H1 (cell line): ENCODE measurements at regions not wholly inside any gene's neighbourhood (a gene's known extent, or its start where the extent isn't known, plus 50 kb on each side); places are given as distances from the start of the nearest gene placed in this dataset.

Source experiments
- CTCF ChIP-seq, 3 experiments: IDR thresholded peaks; 1 replicate in 2 of 3; 2 replicates in 1 of 3; pipeline versions ENCODE4 v1.5.1 to v1.6.1; 2011; ENCODE audit warnings: low read length in 3 of 3, mild to moderate bottlenecking in 3 of 3, inconsistent platforms in 2 of 3, low read depth in 1 of 3, moderate library complexity in 1 of 3; ENCODE audit not compliant: insufficient read depth in 1 of 3; ENCODE audit errors: control extremely low read depth in 1 of 3
- EP300 ChIP-seq, 2 experiments: IDR thresholded peaks; 1 replicate in 1 of 2; 2 replicates in 1 of 2; pipeline ENCODE4 v1.6.1; 2011 to 2012; ENCODE audit warnings: low read depth in 2 of 2, low read length in 2 of 2, mild to moderate bottlenecking in 2 of 2, borderline replicate concordance in 1 of 2, inconsistent platforms in 1 of 2, moderate library complexity in 1 of 2
- USF2 ChIP-seq: IDR thresholded peaks from 2 replicates; pipeline ENCODE4 v1.6.1; 2011; ENCODE audit warnings: low read length, improper control_type of control experiment

GRCh38 chr4:117425636-117426035, 340.3 kb upstream of the TRAM1L1 start:
- TF ChIP-seq EP300 (IDR thresholded peaks at IDR 0.05; ENCODE audit: borderline replicate concordance in 1 of 2, low read depth in 2 of 2, low read length in 2 of 2) (no peak), USF2 (no peak), CTCF (IDR thresholded peaks at IDR 0.05; ENCODE audit: control extremely low read depth in 1 of 3, insufficient read depth in 1 of 3, low read depth in 1 of 3, low read length in 3 of 3) (no peak)
